GM10266 (cell line): ENCODE measurements at regions not wholly inside any gene's neighbourhood (a gene's known extent, or its start where the extent isn't known, plus 50 kb on each side); places are given as distances from the start of the nearest gene placed in this dataset.
A peak's percentile ranks its signal among the peaks of the same experiment; 100 is the strongest.

ENCODE experiments used
- DNase-seq: peaks from one replicate; pipeline ENCODE4 v3.0.0; 2012; ENCODE audit errors: extremely low spot score
- CTCF ChIP-seq: IDR thresholded peaks from 2 replicates; pipeline ENCODE4 v1.5.1; 2012; ENCODE audit warnings: mild to moderate bottlenecking, low read depth; ENCODE audit not compliant: control insufficient read depth, insufficient read depth; ENCODE audit errors: missing control alignments

DNA sequence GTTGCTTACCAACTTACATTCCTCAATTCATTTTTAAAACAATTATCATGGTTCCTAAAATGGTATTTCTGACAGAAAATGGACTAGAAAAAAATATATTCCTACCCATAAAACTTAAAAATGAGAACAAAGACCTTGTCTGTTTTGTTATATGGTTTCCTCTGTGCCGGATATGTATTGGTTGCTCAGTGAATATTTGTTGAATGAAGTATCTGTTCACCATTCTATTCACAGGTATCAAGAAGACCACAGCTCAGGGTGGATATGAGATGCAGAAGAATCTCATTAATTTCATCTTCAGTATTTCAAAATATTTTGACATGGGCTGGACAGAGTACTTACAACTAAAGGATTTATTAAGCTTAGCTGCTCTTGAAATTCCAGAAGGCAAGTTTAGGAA is 58.1 kb downstream of the TUSC7 start:
- DNase-seq = no peak
- TF ChIP-seq CTCF = no peak

DNA sequence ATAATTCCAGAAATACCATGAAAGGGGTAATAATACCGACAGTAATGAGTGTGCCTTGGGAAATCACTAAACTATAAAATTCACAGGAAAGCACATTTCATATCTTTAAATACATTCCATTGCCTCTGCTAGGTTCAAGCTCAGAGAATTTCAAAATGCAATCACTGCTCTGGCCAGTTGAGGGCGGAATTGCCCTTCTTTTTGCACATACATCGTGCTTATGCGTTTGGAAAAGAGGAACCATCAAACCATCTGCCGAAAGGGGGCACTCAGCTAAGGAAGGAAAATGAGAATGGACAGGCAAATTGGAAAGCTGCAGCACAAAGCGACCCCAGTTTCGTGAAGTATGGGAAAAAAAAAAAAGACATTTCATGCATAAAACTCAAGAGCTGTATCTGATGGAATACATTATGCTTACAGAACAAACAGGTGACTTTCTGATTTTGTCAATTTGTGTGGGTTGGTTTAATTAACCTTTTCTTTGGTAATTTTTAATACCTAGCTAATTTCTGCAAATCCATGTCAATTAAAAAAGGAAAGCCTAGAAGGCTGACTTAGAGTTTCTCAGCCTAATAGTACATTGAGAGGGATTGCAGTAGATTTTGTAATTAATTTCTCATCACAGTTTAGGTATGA is 61.4 kb downstream of the TUSC7 start:
- peak; percentile 55 for DNase-seq
- TF ChIP-seq CTCF = peak; percentile 96

DNA sequence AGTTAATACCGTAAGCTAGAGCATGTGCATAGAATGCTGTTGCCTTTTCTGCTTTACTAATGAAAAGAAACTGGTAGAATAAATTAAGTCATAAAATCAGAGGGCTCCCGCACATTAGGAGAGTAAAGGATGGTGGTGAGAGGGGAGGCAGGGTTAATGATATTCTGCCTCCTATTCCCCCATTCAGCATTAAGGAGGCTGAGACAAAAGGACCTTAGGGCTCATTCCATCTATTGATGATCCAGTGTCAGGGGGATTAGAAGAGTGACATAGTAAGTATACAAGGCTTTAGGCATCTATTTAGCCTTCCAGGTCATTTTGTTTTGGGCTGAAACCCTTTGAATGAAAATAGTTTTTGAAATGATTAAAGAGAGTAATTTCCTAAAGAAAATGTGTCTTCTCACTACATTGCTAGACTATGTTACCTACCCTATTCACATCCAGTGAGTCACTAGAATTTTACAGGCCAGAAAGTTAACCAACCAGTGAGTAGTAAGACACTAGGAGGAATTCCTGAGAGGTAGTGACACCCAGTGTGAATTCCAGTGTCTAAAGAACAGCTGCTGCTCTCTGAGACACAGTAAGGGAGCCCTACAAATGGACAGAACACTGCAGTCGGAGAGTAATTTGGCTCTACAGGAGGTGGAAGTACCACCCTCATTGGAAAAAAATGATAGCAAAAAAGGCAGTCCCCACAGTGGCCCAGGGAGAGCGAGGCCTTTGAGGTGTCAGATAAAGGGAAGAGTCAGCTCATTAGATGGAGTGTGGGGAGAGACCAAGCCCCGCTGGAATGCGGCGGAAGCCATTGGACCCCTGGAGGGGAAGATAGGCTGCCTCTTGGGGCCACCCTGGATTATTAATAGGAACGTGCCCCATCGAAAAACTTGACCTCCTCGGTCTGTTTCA is 67.6 kb downstream of the TUSC7 start:
- no peak for DNase-seq
- TF ChIP-seq CTCF = no peak

- DNase-seq = no peak
- no peak for TF ChIP-seq CTCF
Observed at GRCh38 chr3:116785226-116785625, 75.6 kb downstream of the TUSC7 start.

GRCh38 chr3:116802651-116803050 is 93.1 kb downstream of the TUSC7 start:
- DNase-seq = no peak
- TF ChIP-seq CTCF = no peak

- no peak for TF ChIP-seq CTCF
- no peak for DNase-seq
Observed at GRCh38 chr3:116806351-116806750, 96.8 kb downstream of the TUSC7 start.

- no peak for TF ChIP-seq CTCF
Observed at GRCh38 chr3:116808725-116809124, 99.1 kb downstream of the TUSC7 start.

More at GRCh38 chr3:116808725-116809124, 99.1 kb downstream of the TUSC7 start:
- no peak for DNase-seq
